ENCODE measurements at regions not wholly inside any gene's neighbourhood (a gene's known extent, or its start where the extent isn't known, plus 50 kb on each side); places are given as distances from the start of the nearest gene placed in this dataset.

- H2BK12ac ChIP-seq (ENCODE audit: low read length in 2 of 2) = no peak overlapping the region
- no peaks in the 10 kb centered on the region for H3K36me3 ChIP-seq (ENCODE audit: control insufficient read depth in 1 of 2, insufficient read depth in 2 of 2, low read depth in 1 of 2, low read length in 2 of 2)
- H4K8ac ChIP-seq (ENCODE audit: low read length) = no peak overlapping the region
- H3K4me2 ChIP-seq (ENCODE audit: low read length, poor library complexity, severe bottlenecking) = no peak overlapping the region
- H3K4ac ChIP-seq (ENCODE audit: low read depth in 1 of 2, low read length in 2 of 2) = no peak overlapping the region
- H3K9me3 ChIP-seq (ENCODE audit: control insufficient read depth, low read length) = peaks cover 12% of the 10 kb centered on the region
- no peak overlapping the region for H3K27ac ChIP-seq (ENCODE audit: low read length, poor library complexity, severe bottlenecking)
- H3K18ac ChIP-seq (ENCODE audit: low read depth in 1 of 2, low read length in 2 of 2) = no peak overlapping the region
- no peak overlapping the region for H4K91ac ChIP-seq (ENCODE audit: low read length)
- H2AK5ac ChIP-seq (ENCODE audit: low read length, severe bottlenecking) = no peak overlapping the region
- H3K79me1 ChIP-seq (replicated peaks; ENCODE audit: low read length, poor library complexity, severe bottlenecking) = no peaks in the 10 kb centered on the region
- H3K23ac ChIP-seq (ENCODE audit: low read length in 2 of 2) = no peak overlapping the region
- no peak overlapping the region for H3K9ac ChIP-seq (ENCODE audit: low read length)
- no peak overlapping the region for H3K4me3 ChIP-seq (ENCODE audit: insufficient read depth in 1 of 2, low read depth in 1 of 2, low read length in 2 of 2)
- H3K14ac ChIP-seq (ENCODE audit: low read length in 2 of 2) = no peak overlapping the region
- no peak overlapping the region for H2BK5ac ChIP-seq (ENCODE audit: low read depth, low read length, poor library complexity, severe bottlenecking)
- DNase-seq = no peak
- H2BK120ac ChIP-seq (ENCODE audit: low read depth, low read length) = no peak overlapping the region
- no CpG with 5 or more reads among the region's 1 CpG for WGBS
- H3K4me1 ChIP-seq (ENCODE audit: control insufficient read depth, insufficient read depth, low read depth, low read length) = no peaks in the 10 kb centered on the region
- H2BK15ac ChIP-seq (ENCODE audit: low read depth, poor library complexity, severe bottlenecking) = no peak overlapping the region
- H3K27me3 ChIP-seq (ENCODE audit: control insufficient read depth in 1 of 2, insufficient read depth in 1 of 2, low read length in 2 of 2) = no peaks in the 10 kb centered on the region
- no peak overlapping the region for H2AFZ ChIP-seq (ENCODE audit: low read depth, low read length)
Measured at GRCh38 chr4:178553201-178553600, 1111.0 kb upstream of the AGA start.

GRCh38 chr4:178554352-178554751, 1112.1 kb upstream of the AGA start:
- H3K27ac ChIP-seq (ENCODE audit: low read length, poor library complexity, severe bottlenecking) = no peak overlapping the region
- H3K4me3 ChIP-seq (ENCODE audit: insufficient read depth in 1 of 2, low read depth in 1 of 2, low read length in 2 of 2) = no peak overlapping the region
- no peak overlapping the region for H3K9ac ChIP-seq (ENCODE audit: low read length)
- no peaks in the 10 kb centered on the region for H3K79me1 ChIP-seq (replicated peaks; ENCODE audit: low read length, poor library complexity, severe bottlenecking)
- H2BK120ac ChIP-seq (ENCODE audit: low read depth, low read length) = no peak overlapping the region
- no peak overlapping the region for H3K14ac ChIP-seq (ENCODE audit: low read length in 2 of 2)
- H4K8ac ChIP-seq (ENCODE audit: low read length) = no peak overlapping the region
- H2BK15ac ChIP-seq (ENCODE audit: low read depth, poor library complexity, severe bottlenecking) = no peak overlapping the region
- no peak overlapping the region for H3K4ac ChIP-seq (ENCODE audit: low read depth in 1 of 2, low read length in 2 of 2)
- no peak overlapping the region for H2BK5ac ChIP-seq (ENCODE audit: low read depth, low read length, poor library complexity, severe bottlenecking)
- no peaks in the 10 kb centered on the region for H3K36me3 ChIP-seq (ENCODE audit: control insufficient read depth in 1 of 2, insufficient read depth in 2 of 2, low read depth in 1 of 2, low read length in 2 of 2)
- no peak overlapping the region for H2BK12ac ChIP-seq (ENCODE audit: low read length in 2 of 2)
- H3K27me3 ChIP-seq (ENCODE audit: control insufficient read depth in 1 of 2, insufficient read depth in 1 of 2, low read length in 2 of 2) = no peaks in the 10 kb centered on the region
- no peak overlapping the region for H2AK5ac ChIP-seq (ENCODE audit: low read length, severe bottlenecking)
- H3K4me1 ChIP-seq (ENCODE audit: control insufficient read depth, insufficient read depth, low read depth, low read length) = no peaks in the 10 kb centered on the region
- H2AFZ ChIP-seq (ENCODE audit: low read depth, low read length) = no peak overlapping the region
- H3K9me3 ChIP-seq (ENCODE audit: control insufficient read depth, low read length) = peaks cover 16% of the 10 kb centered on the region
- H4K91ac ChIP-seq (ENCODE audit: low read length) = no peak overlapping the region
- no peak overlapping the region for H3K18ac ChIP-seq (ENCODE audit: low read depth in 1 of 2, low read length in 2 of 2)
- no peak overlapping the region for H3K23ac ChIP-seq (ENCODE audit: low read length in 2 of 2)
- DNase-seq = no peak
- no peak overlapping the region for H3K4me2 ChIP-seq (ENCODE audit: low read length, poor library complexity, severe bottlenecking)
- 93% methylated on average over 1 of the region's 1 CpG for WGBS

- DNase-seq = no peak
- no peaks in the 10 kb centered on the region for H3K36me3 ChIP-seq (ENCODE audit: control insufficient read depth in 1 of 2, insufficient read depth in 2 of 2, low read depth in 1 of 2, low read length in 2 of 2)
- no peak overlapping the region for H2BK15ac ChIP-seq (ENCODE audit: low read depth, poor library complexity, severe bottlenecking)
- H3K9ac ChIP-seq (ENCODE audit: low read length) = no peak overlapping the region
- no peak overlapping the region for H3K4me3 ChIP-seq (ENCODE audit: insufficient read depth in 1 of 2, low read depth in 1 of 2, low read length in 2 of 2)
- no peak overlapping the region for H3K27ac ChIP-seq (ENCODE audit: low read length, poor library complexity, severe bottlenecking)
- no peak overlapping the region for H2BK12ac ChIP-seq (ENCODE audit: low read length in 2 of 2)
- no peak overlapping the region for H4K8ac ChIP-seq (ENCODE audit: low read length)
- H3K4me1 ChIP-seq (ENCODE audit: control insufficient read depth, insufficient read depth, low read depth, low read length) = no peaks in the 10 kb centered on the region
- H3K9me3 ChIP-seq (ENCODE audit: control insufficient read depth, low read length) = peaks cover 13% of the 10 kb centered on the region
- no peaks in the 10 kb centered on the region for H3K27me3 ChIP-seq (ENCODE audit: control insufficient read depth in 1 of 2, insufficient read depth in 1 of 2, low read length in 2 of 2)
- H3K4me2 ChIP-seq (ENCODE audit: low read length, poor library complexity, severe bottlenecking) = no peak overlapping the region
- no peak overlapping the region for H3K23ac ChIP-seq (ENCODE audit: low read length in 2 of 2)
- no peak overlapping the region for H2AK5ac ChIP-seq (ENCODE audit: low read length, severe bottlenecking)
- no peak overlapping the region for H2BK120ac ChIP-seq (ENCODE audit: low read depth, low read length)
- no peaks in the 10 kb centered on the region for H3K79me1 ChIP-seq (replicated peaks; ENCODE audit: low read length, poor library complexity, severe bottlenecking)
- WGBS = no CpG with 5 or more reads among the region's 2 CpGs
- H4K91ac ChIP-seq (ENCODE audit: low read length) = no peak overlapping the region
- no peak overlapping the region for H2AFZ ChIP-seq (ENCODE audit: low read depth, low read length)
- no peak overlapping the region for H3K18ac ChIP-seq (ENCODE audit: low read depth in 1 of 2, low read length in 2 of 2)
- no peak overlapping the region for H2BK5ac ChIP-seq (ENCODE audit: low read depth, low read length, poor library complexity, severe bottlenecking)
- H3K14ac ChIP-seq (ENCODE audit: low read length in 2 of 2) = no peak overlapping the region
- no peak overlapping the region for H3K4ac ChIP-seq (ENCODE audit: low read depth in 1 of 2, low read length in 2 of 2)
Measured at GRCh38 chr4:178556796-178557195, 1114.6 kb upstream of the AGA start.

GRCh38 chr4:178577933-178578332, 1135.7 kb upstream of the AGA start:
- Histone ChIP-seq H3K18ac (ENCODE audit: low read depth in 1 of 2, low read length in 2 of 2) (no peak overlapping the region), H3K4me1 (ENCODE audit: control insufficient read depth, insufficient read depth, low read depth, low read length) (no peaks in the 10 kb centered on the region), H4K91ac (ENCODE audit: low read length) (no peak overlapping the region), H3K27ac (ENCODE audit: low read length, poor library complexity, severe bottlenecking) (no peak overlapping the region), H2AK5ac (ENCODE audit: low read length, severe bottlenecking) (no peak overlapping the region), H2BK120ac (ENCODE audit: low read depth, low read length) (no peak overlapping the region), H3K9ac (ENCODE audit: low read length) (no peak overlapping the region), H3K4me3 (ENCODE audit: insufficient read depth in 1 of 2, low read depth in 1 of 2, low read length in 2 of 2) (no peak overlapping the region), H3K14ac (ENCODE audit: low read length in 2 of 2) (no peak overlapping the region), H2BK5ac (ENCODE audit: low read depth, low read length, poor library complexity, severe bottlenecking) (no peak overlapping the region), H3K4ac (ENCODE audit: low read depth in 1 of 2, low read length in 2 of 2) (no peak overlapping the region), H4K8ac (ENCODE audit: low read length) (no peak overlapping the region), H2BK15ac (ENCODE audit: low read depth, poor library complexity, severe bottlenecking) (no peak overlapping the region), H2AFZ (ENCODE audit: low read depth, low read length) (no peak overlapping the region), H3K4me2 (ENCODE audit: low read length, poor library complexity, severe bottlenecking) (no peak overlapping the region), H3K79me1 (replicated peaks; ENCODE audit: low read length, poor library complexity, severe bottlenecking) (no peaks in the 10 kb centered on the region), H3K27me3 (ENCODE audit: control insufficient read depth in 1 of 2, insufficient read depth in 1 of 2, low read length in 2 of 2) (no peaks in the 10 kb centered on the region), H3K23ac (ENCODE audit: low read length in 2 of 2) (no peak overlapping the region), H3K36me3 (ENCODE audit: control insufficient read depth in 1 of 2, insufficient read depth in 2 of 2, low read depth in 1 of 2, low read length in 2 of 2) (no peaks in the 10 kb centered on the region), H3K9me3 (ENCODE audit: control insufficient read depth, low read length) (peaks cover 19% of the 10 kb centered on the region), H2BK12ac (ENCODE audit: low read length in 2 of 2) (no peak overlapping the region)
- 92% methylated on average over 6 of the region's 7 CpGs for WGBS
- DNase-seq = no peak

Measured in mesenchymal stem cell (in vitro differentiated cells and primary cell).